ENCODE measurements at regions not wholly inside any gene's neighbourhood (a gene's known extent, or its start where the extent isn't known, plus 50 kb on each side); places are given as distances from the start of the nearest gene placed in this dataset.

DNA sequence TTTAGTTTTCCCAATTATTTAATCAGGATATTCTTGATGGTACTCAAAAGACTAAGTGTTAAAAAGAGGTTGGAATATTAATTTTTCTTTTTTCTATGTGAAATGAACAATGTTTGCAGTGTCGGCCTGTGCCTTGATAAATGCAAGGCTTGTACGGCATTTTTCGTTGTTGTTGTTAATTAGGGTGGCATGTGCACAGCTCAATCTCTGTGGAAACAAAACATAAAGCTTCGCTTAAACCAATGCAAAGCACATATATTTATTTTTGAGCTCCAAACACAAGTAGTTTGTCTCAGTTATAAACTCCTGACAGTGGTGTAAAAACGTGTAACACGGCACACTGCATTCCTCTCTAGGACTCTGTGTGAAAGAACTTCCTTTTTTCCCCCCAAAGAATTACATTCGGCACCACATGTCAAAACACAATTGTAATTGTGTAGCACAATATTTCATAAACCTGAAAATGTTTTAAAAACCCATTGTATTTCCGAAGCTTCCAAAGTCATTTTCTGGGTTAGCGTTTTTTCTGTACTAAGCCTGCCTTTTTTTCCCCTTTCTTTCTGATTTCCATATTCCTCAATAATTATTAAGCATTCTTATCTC lies 498.0 kb downstream of the VRK1 start:
- TF ChIP-seq SUZ12 (IDR thresholded peaks at IDR 0.05; ENCODE audit: extremely low read depth, insufficient read depth, insufficient read length) (no peak), ZNF274 (IDR thresholded peaks at IDR 0.05; ENCODE audit: low read depth, low read length) (no peak)
